ENCODE measurements at regions not wholly inside any gene's neighbourhood (a gene's known extent, or its start where the extent isn't known, plus 50 kb on each side); places are given as distances from the start of the nearest gene placed in this dataset.

GRCh38 chr2:239612133-239612532, 211.3 kb upstream of the HDAC4 start:
- H3K4me1 Mint-ChIP-seq, result peaks cover 0 to 6% (median 0%) of the 10 kb centered on the region in 3 donors
- Histone ChIP-seq H3K9me3 (no peaks in the 10 kb centered on the region), H3K4me1 (ENCODE audit: control insufficient read depth in 1 of 2, extremely low read depth in 1 of 2, insufficient read depth in 2 of 2, low read length in 2 of 2) (peaks cover 0 to 21% of the 10 kb centered on the region in 2 experiments), H3K27ac (ENCODE audit: low read length) (no peak overlapping the region), H3K4me3 (ENCODE audit: control insufficient read depth in 1 of 2, extremely low read depth in 1 of 2, low read length in 1 of 2) (no peak overlapping the region), H3K36me3 (ENCODE audit: control insufficient read depth in 2 of 2, extremely low read depth in 1 of 2, insufficient read depth in 1 of 2, low read length in 1 of 2) (no peaks in the 10 kb centered on the region), H3K27me3 (replicated peaks in 1 of 2; ENCODE audit: control insufficient read depth in 2 of 2, extremely low read depth in 1 of 2, insufficient read depth in 2 of 2, low read length in 1 of 2) (peaks cover 0 to 25% of the 10 kb centered on the region in 2 experiments)
- H3K4me3 Mint-ChIP-seq, result no peak overlapping the region
- 89% methylated on average over 11 of the region's 11 CpGs for WGBS (ENCODE audit: insufficient coverage)
- H3K27me3 Mint-ChIP-seq, result no peaks in the 10 kb centered on the region
- H3K27ac Mint-ChIP-seq, result no peak overlapping the region
- ChIA-PET CTCF (no interaction called here), POLR2A (no interaction called here)
- H3K9me3 Mint-ChIP-seq, result peaks cover 0 to 4% (median 3%) of the 10 kb centered on the region in 3 donors
- DNase-seq (peak in 1 of 35 experiments; percentile 21), ATAC-seq (replicated peaks in 1 of 4) (no peak)
- no peaks in the 10 kb centered on the region for H3K36me3 Mint-ChIP-seq

GRCh38 chr2:239611222-239611795, 210.5 kb upstream of the HDAC4 start:
- no peaks in the 10 kb centered on the region for H3K36me3 Mint-ChIP-seq

GRCh38 chr2:239610457-239611221, 209.8 kb upstream of the HDAC4 start:
- H3K27me3 Mint-ChIP-seq, result peaks cover 0 to 8% of the 10 kb centered on the region in 2 donors
- Histone ChIP-seq H3K9me3 (no peaks in the 10 kb centered on the region), H3K36me3 (ENCODE audit: control insufficient read depth in 2 of 2, extremely low read depth in 1 of 2, insufficient read depth in 1 of 2, low read length in 1 of 2) (no peaks in the 10 kb centered on the region), H3K4me1 (ENCODE audit: control insufficient read depth in 1 of 2, extremely low read depth in 1 of 2, insufficient read depth in 2 of 2, low read length in 2 of 2) (peaks cover 0 to 21% of the 10 kb centered on the region in 2 experiments), H3K27ac (ENCODE audit: low read length) (no peak overlapping the region), H3K27me3 (replicated peaks in 1 of 2; ENCODE audit: control insufficient read depth in 2 of 2, extremely low read depth in 1 of 2, insufficient read depth in 2 of 2, low read length in 1 of 2) (peaks cover 0 to 25% of the 10 kb centered on the region in 2 experiments), H3K4me3 (ENCODE audit: control insufficient read depth in 1 of 2, extremely low read depth in 1 of 2, low read length in 1 of 2) (no peak overlapping the region)
- 88% methylated on average over 9 of the region's 9 CpGs for WGBS (ENCODE audit: insufficient coverage)
- H3K27ac Mint-ChIP-seq, result peak overlapping the region in 1 of 2 donors; percentile 31
- H3K9me3 Mint-ChIP-seq, result no peaks in the 10 kb centered on the region
- ATAC-seq (replicated peaks in 1 of 4), result no peak
- peaks cover 0 to 9% (median 0%) of the 10 kb centered on the region in 3 donors for H3K4me1 Mint-ChIP-seq
- ChIA-PET POLR2A (no interaction called here), CTCF (no interaction called here)
- H3K36me3 Mint-ChIP-seq, result no peaks in the 10 kb centered on the region
- no peak overlapping the region for H3K4me3 Mint-ChIP-seq
- DNase-seq, result peak in 2 of 35 experiments; percentile 8 to 10

More at GRCh38 chr2:239611222-239611795, 210.5 kb upstream of the HDAC4 start:
- ATAC-seq (replicated peaks in 1 of 4) (no peak), DNase-seq (peak in 1 of 35 experiments; percentile 22)
- CTCF ChIA-PET, result no interaction called here
- H3K4me3 ChIP-seq (ENCODE audit: control insufficient read depth in 1 of 2, extremely low read depth in 1 of 2, low read length in 1 of 2), result no peak overlapping the region
- H3K4me1 Mint-ChIP-seq, result peaks cover 0 to 6% (median 0%) of the 10 kb centered on the region in 3 donors
- no peaks in the 10 kb centered on the region for H3K36me3 ChIP-seq (ENCODE audit: control insufficient read depth in 2 of 2, extremely low read depth in 1 of 2, insufficient read depth in 1 of 2, low read length in 1 of 2)
- peaks cover 0 to 25% of the 10 kb centered on the region in 2 experiments for H3K27me3 ChIP-seq (replicated peaks in 1 of 2; ENCODE audit: control insufficient read depth in 2 of 2, extremely low read depth in 1 of 2, insufficient read depth in 2 of 2, low read length in 1 of 2)
- H3K27ac ChIP-seq (ENCODE audit: low read length), result no peak overlapping the region
- no peaks in the 10 kb centered on the region for H3K9me3 ChIP-seq
- peaks cover 0 to 21% of the 10 kb centered on the region in 2 experiments for H3K4me1 ChIP-seq (ENCODE audit: control insufficient read depth in 1 of 2, extremely low read depth in 1 of 2, insufficient read depth in 2 of 2, low read length in 2 of 2)
- no peak overlapping the region for H3K4me3 Mint-ChIP-seq
- WGBS (ENCODE audit: insufficient coverage), result 89% methylated on average over 9 of the region's 10 CpGs
- H3K27ac Mint-ChIP-seq, result peak overlapping the region in 1 of 2 donors; percentile 31
- H3K9me3 Mint-ChIP-seq, result no peaks in the 10 kb centered on the region
- peaks cover 0 to 7% of the 10 kb centered on the region in 2 donors for H3K27me3 Mint-ChIP-seq
- POLR2A ChIA-PET, result no interaction called here

- CTCF ChIA-PET, result no interaction called here
- 82% methylated on average over 17 of the region's 26 CpGs for WGBS (ENCODE audit: insufficient coverage)
- no peaks in the 10 kb centered on the region for H3K36me3 Mint-ChIP-seq
These were observed 208.9 kb upstream of the HDAC4 start for GRCh38 chr2:239609607-239610310.

GRCh38 chr2:239609162-239609561, 208.3 kb upstream of the HDAC4 start:
- no peaks in the 10 kb centered on the region for H3K9me3 Mint-ChIP-seq
- Histone ChIP-seq H3K27ac (ENCODE audit: low read length) (no peak overlapping the region), H3K4me1 (ENCODE audit: control insufficient read depth in 1 of 2, extremely low read depth in 1 of 2, insufficient read depth in 2 of 2, low read length in 2 of 2) (peaks cover 0 to 21% of the 10 kb centered on the region in 2 experiments), H3K9me3 (no peaks in the 10 kb centered on the region), H3K4me3 (ENCODE audit: control insufficient read depth in 1 of 2, extremely low read depth in 1 of 2, low read length in 1 of 2) (no peak overlapping the region), H3K27me3 (replicated peaks in 1 of 2; ENCODE audit: control insufficient read depth in 2 of 2, extremely low read depth in 1 of 2, insufficient read depth in 2 of 2, low read length in 1 of 2) (peaks cover 0 to 25% of the 10 kb centered on the region in 2 experiments), H3K36me3 (ENCODE audit: control insufficient read depth in 2 of 2, extremely low read depth in 1 of 2, insufficient read depth in 1 of 2, low read length in 1 of 2) (no peaks in the 10 kb centered on the region)
- ChIA-PET POLR2A (no interaction called here), CTCF (no interaction called here)
- ATAC-seq (replicated peaks in 1 of 4) (no peak), DNase-seq (peak in 2 of 35 experiments; percentile 5 to 10)
- H3K4me3 Mint-ChIP-seq, result no peak overlapping the region
- no peak overlapping the region for H3K27ac Mint-ChIP-seq
- no peaks in the 10 kb centered on the region for H3K36me3 Mint-ChIP-seq
- peaks cover 0 to 10% (median 0%) of the 10 kb centered on the region in 3 donors for H3K4me1 Mint-ChIP-seq
- 100% methylated on average over 6 of the region's 11 CpGs for WGBS (ENCODE audit: insufficient coverage)
- peaks cover 0 to 8% of the 10 kb centered on the region in 2 donors for H3K27me3 Mint-ChIP-seq

More at GRCh38 chr2:239609607-239610310, 208.9 kb upstream of the HDAC4 start:
- Mint-ChIP-seq H3K4me1 (peaks cover 0 to 10% (median 0%) of the 10 kb centered on the region in 3 donors), H3K4me3 (no peak overlapping the region), H3K9me3 (no peaks in the 10 kb centered on the region), H3K27me3 (peaks cover 0 to 8% of the 10 kb centered on the region in 2 donors), H3K27ac (no peak overlapping the region)
- ATAC-seq (replicated peaks in 1 of 4) (peak in 1 of 4 experiments; percentile 26), DNase-seq (peak in 14 of 35 experiments; percentile 11 to 65 (median 20))
- Histone ChIP-seq H3K9me3 (no peaks in the 10 kb centered on the region), H3K27ac (ENCODE audit: low read length) (no peak overlapping the region), H3K4me1 (ENCODE audit: control insufficient read depth in 1 of 2, extremely low read depth in 1 of 2, insufficient read depth in 2 of 2, low read length in 2 of 2) (peaks cover 0 to 21% of the 10 kb centered on the region in 2 experiments), H3K4me3 (ENCODE audit: control insufficient read depth in 1 of 2, extremely low read depth in 1 of 2, low read length in 1 of 2) (no peak overlapping the region), H3K27me3 (replicated peaks in 1 of 2; ENCODE audit: control insufficient read depth in 2 of 2, extremely low read depth in 1 of 2, insufficient read depth in 2 of 2, low read length in 1 of 2) (peaks cover 0 to 25% of the 10 kb centered on the region in 2 experiments), H3K36me3 (ENCODE audit: control insufficient read depth in 2 of 2, extremely low read depth in 1 of 2, insufficient read depth in 1 of 2, low read length in 1 of 2) (no peaks in the 10 kb centered on the region)
- POLR2A ChIA-PET, result no interaction called here

GRCh38 chr2:239608723-239609122, 207.9 kb upstream of the HDAC4 start:
- H3K36me3 ChIP-seq (ENCODE audit: control insufficient read depth in 2 of 2, extremely low read depth in 1 of 2, insufficient read depth in 1 of 2, low read length in 1 of 2), result no peaks in the 10 kb centered on the region
- peaks cover 0 to 3% (median 0%) of the 10 kb centered on the region in 3 donors for H3K9me3 Mint-ChIP-seq
- H3K4me1 Mint-ChIP-seq, result peaks cover 0 to 10% (median 0%) of the 10 kb centered on the region in 3 donors
- no peaks in the 10 kb centered on the region for H3K36me3 Mint-ChIP-seq
- peak in 2 of 35 experiments; percentile 3 to 12 for DNase-seq
- H3K4me1 ChIP-seq (ENCODE audit: control insufficient read depth in 1 of 2, extremely low read depth in 1 of 2, insufficient read depth in 2 of 2, low read length in 2 of 2), result peaks cover 0 to 25% of the 10 kb centered on the region in 2 experiments
- H3K4me3 Mint-ChIP-seq, result no peak overlapping the region
- no peak overlapping the region for H3K27ac Mint-ChIP-seq
- no peak overlapping the region for H3K4me3 ChIP-seq (ENCODE audit: control insufficient read depth in 1 of 2, extremely low read depth in 1 of 2, low read length in 1 of 2)
- WGBS (ENCODE audit: insufficient coverage), result 88% methylated on average over 13 of the region's 16 CpGs
- ATAC-seq (replicated peaks in 1 of 4), result no peak
- peaks cover 0 to 8% of the 10 kb centered on the region in 2 donors for H3K27me3 Mint-ChIP-seq
- H3K27me3 ChIP-seq (replicated peaks in 1 of 2; ENCODE audit: control insufficient read depth in 2 of 2, extremely low read depth in 1 of 2, insufficient read depth in 2 of 2, low read length in 1 of 2), result peaks cover 0 to 25% of the 10 kb centered on the region in 2 experiments
- CTCF ChIA-PET, result no interaction called here
- POLR2A ChIA-PET, result no interaction called here
- no peaks in the 10 kb centered on the region for H3K9me3 ChIP-seq
- H3K27ac ChIP-seq (ENCODE audit: low read length), result no peak overlapping the region
